GM21360 (cell line): ENCODE measurements at regions not wholly inside any gene's neighbourhood (a gene's known extent, or its start where the extent isn't known, plus 50 kb on each side); places are given as distances from the start of the nearest gene placed in this dataset.
"Not testable (repeated sequence)": the region's sequence is repeated elsewhere in the genome, so short reads cannot be mapped to it uniquely, and the experiment has no call there.

ENCODE experiments used
- ATAC-seq: cut with Tn5 transposase; IDR thresholded peaks from one replicate; pipeline ENCODE4 v1.9.1; 2021; ENCODE audit warnings: mild to moderate bottlenecking, moderate library complexity; ENCODE audit not compliant: unreplicated experiment

DNA sequence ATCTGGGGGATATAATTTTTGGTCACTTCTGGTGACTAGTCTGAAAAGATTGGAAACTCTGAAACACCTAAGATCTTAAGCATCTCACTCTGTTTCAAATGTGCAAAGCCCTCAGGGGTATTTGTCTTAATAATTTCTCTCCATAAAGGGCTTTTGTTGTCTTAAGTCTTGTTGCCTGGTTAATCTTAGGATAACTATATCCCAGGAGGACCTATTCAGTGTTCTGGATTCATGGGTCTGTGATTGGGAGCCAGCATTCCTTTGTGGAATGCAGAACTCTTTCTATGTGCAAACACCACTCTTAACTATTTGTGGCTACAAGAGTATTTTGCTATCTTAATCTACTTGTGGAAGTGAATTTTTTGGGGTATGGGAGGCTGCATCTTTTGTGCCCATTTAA lies 1573.0 kb upstream of the PRMT6 start:
- no peak for ATAC-seq

DNA sequence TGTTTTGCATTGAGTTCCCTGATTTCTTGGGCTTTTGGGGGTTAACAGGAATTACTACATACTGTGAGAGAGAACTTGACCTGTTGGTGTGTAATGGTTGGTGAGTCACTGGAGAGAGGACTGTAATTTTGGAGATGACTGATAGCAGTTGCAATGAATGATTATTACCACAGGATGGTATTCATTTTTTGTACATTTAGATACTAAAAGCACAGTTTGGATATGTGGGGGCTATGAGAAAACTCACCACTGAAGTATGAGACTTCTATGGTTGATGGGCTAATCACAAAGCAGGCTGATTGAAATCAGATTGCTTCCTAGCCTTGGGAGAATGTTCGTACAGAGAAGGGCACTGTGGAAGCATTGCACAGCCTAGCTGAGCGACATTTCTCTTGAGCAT lies 1571.3 kb upstream of the PRMT6 start:
- ATAC-seq = no peak

DNA sequence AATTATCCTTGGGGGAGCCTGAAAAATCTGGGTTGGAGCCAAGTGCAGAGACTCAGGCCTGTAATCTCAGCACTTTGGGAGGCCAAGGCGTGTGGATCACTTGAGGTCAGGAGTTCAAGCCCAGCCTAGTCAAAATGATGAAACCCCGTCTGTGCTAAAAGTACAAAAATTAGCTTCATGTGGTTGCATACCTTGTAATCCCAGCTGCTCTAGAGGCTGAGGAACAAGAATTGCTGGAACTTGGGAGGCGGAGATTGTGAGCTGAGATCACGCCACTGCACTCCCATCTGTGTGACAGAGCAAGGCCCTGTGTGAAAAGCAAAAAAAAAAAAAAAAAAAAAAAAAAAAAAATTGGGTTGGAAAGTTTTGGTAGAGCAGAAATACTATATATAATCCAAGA lies 1563.6 kb upstream of the PRMT6 start:
- no peak for ATAC-seq

DNA sequence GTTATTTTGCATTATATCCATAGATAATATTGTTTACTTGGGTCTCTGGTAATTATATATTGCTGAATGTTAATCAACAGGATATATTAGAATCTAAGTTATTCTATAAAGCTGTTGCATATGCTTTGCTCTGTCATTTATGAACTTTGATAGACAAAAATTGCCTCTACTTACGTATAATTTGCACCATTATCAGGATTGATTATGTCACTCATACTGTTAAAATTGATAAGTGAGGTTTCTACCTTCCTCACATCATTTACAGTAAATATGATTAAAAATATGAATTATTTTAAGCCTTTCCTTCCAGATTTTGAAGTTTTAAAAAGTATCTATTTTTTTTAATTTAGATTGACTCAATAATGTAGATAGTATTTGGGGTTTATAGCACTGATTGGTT lies 1540.4 kb upstream of the PRMT6 start:
- ATAC-seq = no peak

DNA sequence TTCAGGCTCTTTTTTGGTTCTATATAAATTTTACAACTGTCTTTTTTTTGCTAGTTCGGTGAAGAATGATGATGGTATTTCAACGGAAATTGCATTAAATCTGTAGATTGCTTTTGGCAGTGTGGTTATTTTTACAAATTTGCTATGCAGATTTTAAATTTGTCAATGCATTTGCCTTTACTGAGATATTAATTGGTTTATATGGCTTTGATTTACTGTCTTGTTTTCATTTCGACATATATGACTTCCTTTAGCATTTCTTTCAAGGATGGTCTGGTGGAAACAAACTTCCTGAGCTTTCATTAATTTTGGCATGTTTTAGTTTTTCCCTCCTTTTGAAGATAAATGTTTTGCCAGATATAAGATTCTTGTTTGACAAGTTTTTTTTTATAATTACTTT lies 1522.5 kb upstream of the PRMT6 start:
- ATAC-seq = no peak

DNA sequence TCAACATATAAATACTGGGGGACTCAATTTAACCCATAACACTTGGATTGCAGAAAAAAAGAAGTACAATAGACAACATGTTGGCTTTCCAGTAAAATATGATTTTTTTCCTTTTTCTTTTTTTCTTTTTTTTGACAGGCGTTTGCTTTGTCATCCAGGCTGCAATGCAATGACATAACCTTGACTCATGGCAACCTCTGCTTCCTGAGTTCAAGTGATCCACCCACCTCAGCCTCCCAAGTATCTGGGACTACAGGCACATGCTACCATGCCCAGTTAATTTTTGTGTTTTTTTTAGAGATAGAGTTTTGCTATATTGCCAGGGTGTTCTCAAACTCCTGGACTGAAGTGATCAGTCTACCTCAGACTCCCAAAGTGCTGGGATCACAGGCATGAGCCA lies 1512.0 kb upstream of the PRMT6 start:
- ATAC-seq = no peak

DNA sequence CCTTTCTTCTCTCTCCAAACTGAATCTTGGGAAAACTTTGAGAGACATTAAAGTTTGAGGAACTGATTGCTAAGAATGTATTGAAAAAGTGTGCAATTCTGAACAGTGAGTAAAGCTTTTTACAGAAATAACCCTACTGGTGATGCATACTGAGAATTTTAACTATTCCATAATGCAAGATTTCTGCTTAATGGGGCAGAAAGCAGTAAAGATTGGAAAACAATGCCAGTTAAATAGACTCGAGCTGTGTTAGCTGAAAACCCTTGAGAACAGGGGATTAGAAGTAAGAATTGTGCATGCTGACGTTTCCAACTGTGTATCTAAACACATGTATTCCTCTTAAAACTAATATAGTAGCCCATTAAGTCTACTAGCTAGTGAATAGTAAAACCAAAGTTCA lies 1500.2 kb upstream of the PRMT6 start:
- ATAC-seq = no peak

DNA sequence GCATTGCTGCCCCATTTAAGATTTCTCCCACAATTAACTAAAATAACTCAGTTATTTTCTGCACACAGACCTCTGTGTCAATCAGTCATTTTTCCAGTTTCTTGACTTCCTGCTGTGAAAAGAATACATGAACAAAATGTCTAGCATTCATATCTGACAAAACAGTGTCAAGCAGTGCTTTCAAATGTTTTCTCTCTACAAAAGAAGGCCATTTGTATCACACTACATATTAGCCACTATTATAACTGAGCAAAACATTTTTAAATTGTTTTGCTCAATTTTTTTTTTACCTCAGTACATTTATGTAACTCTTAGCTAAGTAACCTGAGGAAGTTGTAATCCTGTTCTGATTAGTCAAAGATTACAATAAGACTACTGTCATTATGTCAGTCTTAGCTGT lies 1498.5 kb upstream of the PRMT6 start:
- no peak for ATAC-seq

DNA sequence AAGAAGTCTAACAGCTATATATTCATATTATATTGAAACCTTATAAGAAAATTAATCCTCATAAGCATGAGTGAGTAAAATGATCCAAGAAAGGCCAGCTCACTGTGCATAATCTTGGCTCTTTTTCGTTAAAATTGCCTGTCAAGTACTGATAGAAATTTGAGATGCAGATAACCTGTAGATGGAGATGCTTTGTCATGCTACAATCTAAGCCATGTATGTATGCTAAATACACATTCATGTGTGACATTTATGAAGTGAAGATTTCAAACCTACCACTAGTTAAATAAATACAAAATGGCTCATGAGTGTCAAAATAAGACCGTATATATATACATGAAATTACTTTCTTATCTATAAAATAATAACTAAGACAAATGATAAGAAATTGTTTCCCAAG lies 1491.5 kb upstream of the PRMT6 start:
- no peak for ATAC-seq

DNA sequence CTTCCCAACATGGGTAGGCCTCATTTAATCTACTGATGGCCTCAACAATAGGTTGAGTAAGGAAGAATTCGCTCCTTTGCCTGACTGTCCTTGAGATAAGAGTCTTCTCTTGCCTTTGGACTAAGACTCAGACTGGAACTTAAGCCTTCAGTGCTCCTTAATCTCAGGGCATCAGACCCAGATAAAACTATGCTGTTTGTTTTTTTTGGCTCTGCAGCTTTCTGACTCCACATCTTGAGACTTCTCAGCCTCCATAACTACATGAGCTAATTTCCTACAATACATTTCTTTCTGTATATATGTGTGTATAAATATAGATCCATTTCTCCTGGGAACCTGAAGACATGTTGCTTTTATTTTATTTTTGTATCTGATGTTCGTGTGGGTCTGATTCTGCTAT lies 1470.7 kb upstream of the PRMT6 start:
- no peak for ATAC-seq

DNA sequence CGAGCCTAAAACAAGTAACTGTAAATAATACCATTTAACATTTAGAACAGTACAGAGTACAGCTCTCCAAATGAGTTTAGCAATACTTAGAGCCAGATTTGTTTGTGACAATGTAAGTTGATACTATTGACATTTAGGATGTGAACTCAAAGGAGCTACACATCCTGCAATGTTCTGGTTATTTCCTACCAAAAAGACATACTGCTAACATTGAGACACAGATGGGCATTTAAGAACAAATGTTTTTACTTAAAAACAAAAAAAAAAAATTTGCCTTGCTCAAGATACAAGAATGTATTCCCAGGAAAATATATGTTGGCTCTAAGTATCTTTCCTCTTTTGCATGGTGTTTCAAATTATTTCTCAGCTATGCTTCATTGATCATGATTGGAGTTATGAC lies 1464.8 kb upstream of the PRMT6 start:
- ATAC-seq = no peak

DNA sequence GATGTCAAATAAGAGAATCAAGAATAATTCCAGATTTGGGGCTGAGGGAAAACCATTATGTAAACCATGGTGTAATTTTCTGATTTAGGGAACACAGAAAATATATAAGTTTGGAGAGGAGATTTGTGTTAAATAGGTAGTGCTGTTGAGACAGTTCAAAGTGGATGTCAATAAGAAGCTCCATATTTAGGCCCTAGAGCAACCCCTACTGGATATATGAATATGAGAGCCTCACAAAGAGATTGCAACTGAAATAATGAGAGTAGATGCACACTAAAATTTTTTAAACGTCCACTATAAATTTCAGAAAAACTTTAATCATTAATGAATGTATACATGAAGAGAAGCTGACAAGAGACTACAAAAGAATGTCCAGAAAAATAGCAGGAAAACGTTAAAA lies 1447.8 kb upstream of the PRMT6 start:
- no peak for ATAC-seq

DNA sequence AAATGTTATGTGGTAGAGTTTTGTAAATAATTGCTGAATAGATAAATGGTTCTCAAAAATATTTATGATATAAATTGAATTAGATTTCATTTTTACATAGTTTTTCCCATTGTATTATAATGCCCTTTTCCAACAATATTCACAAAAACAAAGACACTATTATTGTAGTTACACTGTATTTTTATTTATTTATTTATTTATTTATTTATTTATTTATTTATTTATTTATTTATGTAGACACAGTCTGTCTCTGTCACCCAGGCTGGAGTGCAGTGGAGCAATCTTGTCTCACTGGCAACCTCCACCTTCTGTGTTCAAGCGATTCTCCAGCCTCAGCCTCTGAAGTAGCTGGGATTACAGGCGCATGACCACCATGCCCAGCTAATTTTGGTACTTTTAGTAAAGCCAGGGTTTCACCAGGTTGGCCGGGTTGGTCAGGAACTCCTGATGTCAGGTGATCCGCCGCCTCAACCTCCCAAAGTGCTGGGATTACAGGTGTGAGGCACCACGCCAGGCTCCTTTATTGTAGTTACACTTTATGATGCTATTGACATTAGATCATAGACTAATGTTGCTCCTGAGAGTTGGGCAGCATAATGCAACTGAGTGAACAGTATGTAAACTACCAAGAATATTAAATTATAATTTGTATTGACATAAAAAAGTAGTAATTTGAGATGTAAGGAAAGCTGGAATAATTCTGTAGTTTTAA lies 1430.0 kb upstream of the PRMT6 start:
- no peak for ATAC-seq

DNA sequence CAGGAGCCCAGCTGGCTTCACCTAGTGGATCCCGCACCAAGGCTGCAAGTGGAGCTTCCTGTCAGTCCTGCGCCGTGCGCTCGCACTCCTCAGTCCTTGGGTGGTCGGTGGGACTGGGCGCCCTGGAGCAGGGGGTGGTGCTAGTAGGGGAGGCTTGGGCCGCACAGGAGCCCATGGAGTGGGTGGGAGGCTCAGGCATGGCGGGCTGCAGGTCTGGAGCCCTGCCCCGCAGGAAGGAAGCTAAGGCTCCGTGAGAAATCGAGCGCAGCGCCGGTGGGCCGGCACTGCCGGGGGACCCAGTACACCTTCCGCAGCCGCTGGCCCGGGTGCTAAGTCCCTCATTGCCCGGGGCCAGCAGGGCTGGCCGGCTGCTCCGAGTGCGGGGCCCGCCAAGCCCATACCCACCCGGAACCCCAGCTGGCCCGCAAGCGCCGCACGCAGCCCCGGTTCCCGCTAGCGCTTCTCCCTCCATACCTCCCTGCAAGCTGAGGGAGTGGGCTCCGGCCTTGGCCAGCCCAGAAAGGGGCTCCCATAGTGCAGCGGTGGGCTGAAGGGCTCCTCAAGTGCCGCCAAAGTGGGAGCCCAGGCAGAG lies 1425.2 kb upstream of the PRMT6 start:
- ATAC-seq = not testable (repeated sequence)

DNA sequence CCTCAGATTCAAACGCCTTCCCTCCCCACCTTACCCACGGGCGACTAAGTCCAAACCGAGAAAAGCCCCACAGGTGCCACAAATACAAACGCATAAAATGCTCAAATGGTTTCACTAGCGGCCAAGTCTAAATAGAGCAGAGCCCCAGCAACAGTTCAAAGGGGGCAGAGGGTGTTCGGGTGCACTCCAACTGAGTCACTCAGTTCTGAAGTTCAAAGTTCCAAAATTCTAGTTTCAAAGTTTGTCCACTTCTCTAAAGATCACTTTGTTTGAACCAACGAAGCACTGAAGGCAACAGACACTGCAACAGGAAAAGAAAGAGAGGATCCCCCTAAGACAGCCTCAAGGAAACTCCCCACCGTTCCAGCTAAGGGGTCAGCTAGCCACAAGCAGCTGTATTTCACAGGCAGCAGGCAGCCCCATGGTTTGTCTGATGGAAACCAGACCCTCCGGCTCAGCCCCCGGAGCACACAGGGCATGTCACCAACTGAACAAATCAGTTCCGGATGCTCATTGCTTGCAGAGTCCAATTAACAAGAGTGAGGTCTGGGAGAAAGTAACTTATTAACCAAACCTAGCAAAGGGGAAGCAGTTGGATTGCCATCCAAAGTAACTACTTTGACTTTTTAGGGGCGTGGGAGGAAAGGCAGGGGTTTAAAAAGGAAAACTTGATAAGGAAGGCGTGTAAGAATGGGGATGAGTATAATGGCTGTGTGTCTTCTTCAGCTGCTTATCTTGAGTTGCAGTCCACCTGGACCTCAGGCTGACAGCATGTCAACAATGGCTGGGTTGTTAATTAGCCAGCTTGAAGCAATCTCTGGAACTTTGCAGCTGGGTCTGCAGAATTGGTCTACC lies 1423.9 kb upstream of the PRMT6 start:
- no peak for ATAC-seq

DNA sequence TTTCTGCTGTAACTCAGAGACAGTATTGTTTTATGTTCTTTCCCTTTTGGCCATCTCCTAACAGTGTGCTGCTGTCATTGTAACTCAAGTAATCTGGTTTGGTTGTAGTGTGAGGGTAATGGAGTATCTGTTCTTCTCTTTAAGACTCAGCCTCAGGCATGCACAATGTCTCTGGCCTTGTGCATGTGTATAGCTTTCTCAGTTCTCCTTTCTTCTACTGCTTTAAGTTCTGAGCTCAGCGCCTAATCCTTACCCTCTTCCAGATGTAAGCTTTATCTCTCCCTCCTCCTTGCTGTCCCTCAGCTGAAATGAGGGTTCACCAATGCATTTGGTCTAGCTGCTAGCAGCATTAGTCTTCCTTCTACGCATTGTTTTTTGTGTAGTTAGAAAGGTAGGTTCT lies 1420.4 kb upstream of the PRMT6 start:
- no peak for ATAC-seq

DNA sequence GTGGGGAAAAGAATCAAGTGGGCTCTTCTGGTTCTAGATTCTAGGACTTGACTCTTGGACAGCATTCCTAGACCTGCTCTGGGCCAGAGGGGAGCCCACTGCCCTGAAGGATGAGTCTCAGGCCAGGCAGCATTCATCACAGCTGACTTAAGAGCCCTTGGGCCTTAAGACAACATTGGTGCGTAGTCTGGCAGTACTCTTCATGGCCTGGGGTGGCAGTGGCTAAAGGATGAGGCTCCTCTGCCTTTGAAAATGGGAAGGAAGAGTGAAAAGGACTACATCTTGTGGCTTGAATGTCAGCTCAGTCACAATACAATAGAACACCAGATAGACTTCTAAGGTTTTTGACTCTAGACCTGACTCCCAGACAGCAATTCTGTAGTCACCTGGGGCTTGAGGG lies 1415.1 kb upstream of the PRMT6 start:
- ATAC-seq = no peak

DNA sequence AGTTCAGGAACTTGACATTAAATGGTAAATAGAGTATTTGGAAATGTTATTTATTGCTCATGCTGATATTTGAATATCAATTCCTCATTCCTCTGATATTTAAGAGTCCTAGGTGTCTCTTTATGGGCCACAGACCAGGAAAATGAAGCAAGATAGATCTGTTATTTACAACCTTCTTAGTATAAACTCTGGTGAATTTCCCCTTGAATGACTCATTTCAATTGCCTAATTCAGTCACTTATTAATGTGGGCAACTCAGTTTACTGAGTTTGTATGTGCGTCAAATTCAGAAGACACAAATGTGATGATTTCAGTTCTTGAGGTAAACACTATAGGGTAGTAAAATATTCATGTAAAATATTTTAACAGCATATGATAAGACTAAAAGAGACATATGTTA lies 1404.4 kb upstream of the PRMT6 start:
- ATAC-seq = no peak

DNA sequence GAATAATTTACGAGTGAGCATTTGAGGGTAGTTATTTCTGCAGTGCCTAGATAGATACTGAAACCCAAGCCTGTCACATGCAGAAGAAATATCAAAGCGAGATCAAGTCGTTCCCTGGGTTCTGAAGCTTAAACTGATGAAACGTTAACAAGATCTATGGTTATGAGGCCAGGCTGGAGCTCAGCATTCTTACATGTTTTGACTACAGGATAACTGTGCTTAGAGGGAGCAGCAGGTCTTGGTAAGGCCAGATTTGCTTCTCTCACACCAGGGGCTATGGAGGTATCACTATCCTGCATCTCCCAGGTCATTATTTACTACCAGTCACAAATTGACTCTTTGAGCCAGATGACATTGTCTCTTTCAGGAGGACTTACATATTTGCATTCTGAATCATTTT lies 1401.4 kb upstream of the PRMT6 start:
- ATAC-seq = no peak

DNA sequence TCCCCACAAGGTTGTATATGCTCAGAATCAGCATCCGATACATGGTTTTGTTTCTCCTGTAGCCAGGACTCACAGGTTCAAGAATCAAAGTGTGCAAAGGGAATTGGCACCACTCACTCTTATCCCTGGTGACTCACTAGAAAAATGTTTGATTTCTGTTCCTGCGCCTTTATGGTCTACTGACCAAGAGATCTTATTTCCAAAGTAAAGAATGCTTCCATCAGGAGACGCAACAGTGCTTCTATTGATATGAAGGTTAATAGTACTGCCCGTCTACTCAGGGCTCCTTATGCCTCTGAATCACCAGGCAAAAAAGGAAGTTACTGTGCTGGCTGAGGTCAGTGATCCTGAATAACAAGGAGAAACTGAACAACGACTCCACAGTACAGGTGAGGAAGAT lies 1392.0 kb upstream of the PRMT6 start:
- no peak for ATAC-seq

DNA sequence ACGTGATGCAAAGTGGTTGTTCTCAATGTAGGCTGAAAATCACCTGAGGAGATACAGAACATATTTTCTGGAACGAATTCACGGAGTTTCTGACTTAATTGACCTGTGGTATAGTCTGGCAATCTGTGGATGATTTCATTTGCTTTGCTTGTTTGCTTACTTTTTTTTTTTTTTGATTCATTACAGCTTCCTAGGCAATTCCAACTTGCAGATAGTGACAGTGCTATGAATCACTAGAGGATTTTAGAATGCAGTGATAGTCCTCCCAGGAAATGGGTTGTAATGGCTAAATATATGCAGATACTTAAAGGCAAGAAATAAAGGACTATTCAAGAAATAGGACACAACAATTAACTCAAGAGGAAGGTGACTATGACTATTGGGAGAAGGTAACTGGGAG lies 1378.1 kb upstream of the PRMT6 start:
- no peak for ATAC-seq

DNA sequence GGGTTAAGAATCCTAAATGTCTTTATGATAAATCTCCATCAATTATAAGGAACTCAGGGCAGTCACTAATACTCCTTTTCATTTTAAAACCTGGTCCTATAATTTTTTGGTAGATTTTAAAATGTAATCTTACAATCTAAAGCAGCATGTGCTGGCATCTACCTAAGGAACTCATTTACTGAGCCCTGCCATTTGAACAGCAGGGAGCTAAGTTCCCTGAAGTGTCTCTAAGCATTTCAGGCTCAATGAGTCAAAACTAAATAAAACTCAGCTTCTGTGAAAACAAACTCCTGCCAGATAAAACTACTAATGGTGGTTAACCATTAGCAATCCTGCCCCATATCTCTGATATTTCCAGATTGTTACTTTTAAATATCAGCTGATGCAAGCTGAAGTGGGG lies 1371.8 kb upstream of the PRMT6 start:
- ATAC-seq = no peak
